Panc1 (cell line): ENCODE measurements at regions not wholly inside any gene's neighbourhood (a gene's known extent, or its start where the extent isn't known, plus 50 kb on each side); places are given as distances from the start of the nearest gene placed in this dataset.

Experiments
- ATAC-seq: fragments of 200-7000 bp; cut with Tn5 transposase; 2 replicates; pipeline ENCODE4 v1.9.1; 2020; ENCODE audit warnings: mild to moderate bottlenecking, moderate library complexity
- BruUV-seq: library from RNA; stranded (reverse); fragments of 400-500 nt; replicated peaks from 2 replicates; lab custom pipeline; 2021; lab: Mats Ljungman, UMichigan
- CTCF ChIA-PET: fragments of 300-600 bp; sonication (Branson Sonifier 250); formaldehyde crosslinking; loops from one replicate; lab custom pipeline; 2022; ENCODE audit warnings: antibody characterized with exemption; lab: Charles Lee
- POLR2A ChIA-PET: fragments of 300-600 bp; sonication (Branson Sonifier 250); formaldehyde crosslinking; loops from one replicate; lab custom pipeline; 2022; ENCODE audit warnings: antibody characterized with exemption; lab: Charles Lee
- DNase-seq: peaks from one replicate; pipeline ENCODE4 v3.0.0-alpha.2; 2010; ENCODE audit warnings: low read depth, low spot score
- H3K27ac ChIP-seq: 2 replicates; pipeline ENCODE4 v1.5.1; 2011; ENCODE audit warnings: mild to moderate bottlenecking, low read length, inconsistent platforms
- H3K27me3 ChIP-seq: fragments of 200-500 bp; sonication (Bioruptor generic); 2 replicates; pipeline ENCODE4 v1.6.0; 2014; ENCODE audit warnings: low read length, inconsistent platforms; ENCODE audit not compliant: control insufficient read depth, insufficient read depth
- H3K36me3 ChIP-seq: fragments of 200-500 bp; sonication (Bioruptor generic); 2 replicates; pipeline ENCODE4 v1.5.1; 2014; ENCODE audit warnings: inconsistent platforms, mild to moderate bottlenecking, low read length, moderate library complexity; ENCODE audit not compliant: control insufficient read depth, insufficient read depth
- H3K4me1 ChIP-seq: 2 replicates; pipeline ENCODE4 v1.5.1; 2011; ENCODE audit warnings: inconsistent platforms, mild to moderate bottlenecking, low read length, moderate library complexity; ENCODE audit not compliant: control insufficient read depth, insufficient read depth
- H3K4me3 ChIP-seq, 2 experiments: 2 replicates each; pipeline ENCODE4 v1.5.1; 2011 to 2012; ENCODE audit warnings: low read depth in 2 of 2, low read length in 2 of 2, mild to moderate bottlenecking in 2 of 2, inconsistent platforms in 1 of 2, moderate library complexity in 1 of 2
- H3K9me3 ChIP-seq: fragments of 200-500 bp; sonication (Bioruptor generic); 2 replicates; pipeline ENCODE4 v1.5.1; 2014; ENCODE audit warnings: low read depth, mild to moderate bottlenecking, inconsistent platforms, low read length, moderate library complexity; ENCODE audit not compliant: control insufficient read depth, insufficient read depth
- CTCF ChIP-seq: fragments of 450-650 bp; IDR thresholded peaks from 2 replicates; pipeline ENCODE4 v1.5.1; 2017; ENCODE audit warnings: mild to moderate bottlenecking
- POLR2AphosphoS5 ChIP-seq: IDR thresholded peaks from 2 replicates; pipeline ENCODE4 v1.6.1; 2012; ENCODE audit warnings: mild to moderate bottlenecking, low read depth, low read length, moderate library complexity
- REST ChIP-seq, 2 experiments: IDR thresholded peaks; 2 replicates each; pipeline ENCODE4 v1.6.1; 2011 to 2012; ENCODE audit warnings: low read depth in 2 of 2, control low read depth in 1 of 2, low read length in 1 of 2, mild to moderate bottlenecking in 1 of 2, moderate library complexity in 1 of 2; ENCODE audit not compliant: insufficient read depth in 1 of 2
- SIN3A ChIP-seq: IDR thresholded peaks from 2 replicates; pipeline ENCODE4 v1.6.1; 2012; ENCODE audit warnings: low read depth, mild to moderate bottlenecking, low read length, moderate library complexity, borderline replicate concordance; ENCODE audit not compliant: insufficient read depth
- TCF7L2 ChIP-seq: IDR thresholded peaks from 2 replicates; pipeline ENCODE4 v1.6.1; 2011; ENCODE audit warnings: mild to moderate bottlenecking, low read depth, low read length, inconsistent platforms
- in situ Hi-C: cut with HindIII; loops from 2 replicates; pipeline ENCODE4 v1.10.0; 2016; ENCODE audit warnings: low sequenced_read_pairs, low pct_unique_long_range_greater_than_20kb
- intact Hi-C: fragments of 100-400 bp; cut with micrococcal nuclease; formaldehyde crosslinking; loops from one replicate; pipeline ENCODE4 v1.10.0; 2022; ENCODE audit not compliant: unreplicated experiment

- no peak for ATAC-seq
- H3K27ac ChIP-seq, result no peak overlapping the region
- H3K36me3 ChIP-seq, result no peaks in the 10 kb centered on the region
- ChIA-PET POLR2A (no interaction called here), CTCF (no interaction called here)
- in situ Hi-C loops, result no loop called here
- no peaks in the 10 kb centered on the region for H3K27me3 ChIP-seq
- no peaks in the 10 kb centered on the region for H3K4me1 ChIP-seq
- intact Hi-C loops, result no loop called here
- DNase-seq, result no peak
- H3K4me3 ChIP-seq, result no peak overlapping the region
- BruUV-seq, result no TSS peak
- TF ChIP-seq TCF7L2, result no peak
- no peak for TF ChIP-seq CTCF
- no peak for TF ChIP-seq POLR2AphosphoS5
- TF ChIP-seq REST (IDR thresholded peaks at IDR 0.05; ENCODE audit: insufficient read depth in 1 of 2, low read depth in 2 of 2, low read length in 1 of 2), result no peak
- TF ChIP-seq SIN3A, result no peak
- H3K9me3 ChIP-seq, result no peaks in the 10 kb centered on the region; the same call in 1 of the 2 replicates
These were observed 760.4 kb upstream of the PCDH20 start for GRCh38 chr13:62176051-62176450.

- DNase-seq, result no peak
- no peaks in the 10 kb centered on the region for H3K27me3 ChIP-seq
- H3K27ac ChIP-seq, result no peak overlapping the region
- no peaks in the 10 kb centered on the region for H3K4me1 ChIP-seq
- no peak for ATAC-seq
- POLR2A ChIA-PET, result no interaction called here
- no TSS peak for BruUV-seq
- in situ Hi-C loops (no loop called here), intact Hi-C loops (no loop called here)
- no peak overlapping the region for H3K4me3 ChIP-seq
- no peaks in the 10 kb centered on the region for H3K36me3 ChIP-seq
- CTCF ChIA-PET, result no interaction called here
- H3K9me3 ChIP-seq, result no peaks in the 10 kb centered on the region; the same call in 1 of the 2 replicates
- no peak for TF ChIP-seq POLR2AphosphoS5
- TF ChIP-seq SIN3A, result no peak
- no peak for TF ChIP-seq REST (IDR thresholded peaks at IDR 0.05; ENCODE audit: insufficient read depth in 1 of 2, low read depth in 2 of 2, low read length in 1 of 2)
- no peak for TF ChIP-seq TCF7L2
- no peak for TF ChIP-seq CTCF
These were observed 758.3 kb upstream of the PCDH20 start for GRCh38 chr13:62173958-62174357.
